GM20431 (cell line): ENCODE measurements at regions not wholly inside any gene's neighbourhood (a gene's known extent, or its start where the extent isn't known, plus 50 kb on each side); places are given as distances from the start of the nearest gene placed in this dataset.

Experiments used
- in situ Hi-C: fragments of 300-500 bp; cut with MseI, MboI; formaldehyde crosslinking; loops from one replicate; pipeline ENCODE4 v1.15.0; 2020; ENCODE audit warnings: low sequenced_read_pairs; ENCODE audit not compliant: unreplicated experiment

DNA sequence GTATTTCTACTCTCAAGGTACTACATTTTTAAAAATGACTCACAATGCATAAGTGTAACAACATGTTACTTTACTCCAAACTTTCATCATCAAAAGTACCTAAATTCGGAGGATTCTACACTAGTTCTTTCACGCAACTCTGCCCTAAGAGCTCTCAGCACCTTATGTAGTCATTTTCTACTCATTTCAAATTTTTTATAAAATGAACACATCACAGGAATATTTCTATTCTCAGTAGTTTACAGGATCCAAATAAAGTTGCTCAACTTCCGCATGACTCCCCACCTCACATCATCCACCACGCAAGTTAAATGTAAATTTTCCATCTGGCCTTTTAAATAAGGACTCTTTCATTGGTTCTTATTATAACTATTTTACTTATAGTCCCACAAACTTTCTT, 344.9 kb upstream of the MANEA start:
- in situ Hi-C loops, result no loop called here

- in situ Hi-C loops, result no loop called here
Observed at GRCh38 chr6:95233879-95234278, 343.5 kb upstream of the MANEA start.

- in situ Hi-C loops, result no loop called here
Observed at GRCh38 chr6:95240514-95240913, 336.8 kb upstream of the MANEA start.

- in situ Hi-C loops, result no loop called here
Observed at GRCh38 chr6:95242560-95242959, 334.8 kb upstream of the MANEA start.

GRCh38 chr6:95243053-95243452, 334.3 kb upstream of the MANEA start:
- in situ Hi-C loops, result no loop called here

DNA sequence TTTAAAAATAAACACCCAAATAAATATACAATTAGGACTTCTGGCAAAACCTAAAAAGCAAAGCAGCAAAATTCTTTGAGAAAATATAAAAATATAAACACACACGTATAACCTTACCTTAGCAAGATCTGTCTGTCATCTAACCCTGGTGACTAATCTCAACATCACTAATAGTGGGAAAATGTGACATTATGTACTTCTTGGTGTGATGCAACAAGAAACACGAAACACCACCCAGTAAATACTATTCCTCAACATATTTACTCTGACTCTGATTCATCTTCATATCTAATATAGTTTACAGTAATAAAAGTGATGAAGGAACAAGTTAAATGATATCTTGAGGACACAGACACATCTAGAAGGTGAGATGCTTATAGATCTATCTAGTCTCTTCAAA, 332.6 kb upstream of the MANEA start:
- in situ Hi-C loops, result no loop called here

DNA sequence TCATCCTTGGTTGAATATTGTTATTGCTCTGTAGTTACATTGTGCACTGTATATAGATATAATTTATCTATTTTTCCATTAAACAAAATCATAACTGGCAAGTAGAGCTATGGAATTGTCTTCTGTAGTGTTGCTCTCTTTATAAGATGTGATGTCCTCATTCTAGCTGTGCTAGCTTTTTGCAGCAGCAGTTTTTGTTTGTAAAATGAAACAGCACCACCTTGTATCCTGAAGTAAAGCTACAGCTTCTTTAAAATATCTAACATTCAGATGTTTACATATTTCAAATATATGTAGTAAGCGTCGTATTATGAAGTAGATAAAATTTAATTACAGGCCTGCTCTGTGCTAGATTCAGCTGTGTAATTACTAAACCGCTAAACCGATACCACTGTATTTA, 328.8 kb upstream of the MANEA start:
- in situ Hi-C loops, result no loop called here

DNA sequence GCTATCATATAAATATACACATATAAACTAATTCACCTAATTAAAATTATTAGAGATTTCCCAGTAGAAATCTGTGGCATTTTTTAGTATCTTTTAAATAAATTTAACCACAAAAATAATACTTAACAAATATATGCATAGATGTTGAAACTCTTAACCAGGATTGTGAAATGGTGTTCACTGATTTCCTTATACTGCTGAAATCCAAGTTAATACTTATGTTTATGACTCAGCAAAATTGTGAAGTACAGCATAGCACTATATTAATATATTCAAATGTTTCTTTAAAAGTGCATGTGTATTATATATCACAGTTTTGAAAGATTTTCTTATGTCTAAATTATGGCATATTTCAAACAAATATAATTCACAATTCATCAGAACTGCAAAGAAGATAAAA, 328.2 kb upstream of the MANEA start:
- in situ Hi-C loops, result no loop called here

GRCh38 chr6:95249661-95250060, 327.7 kb upstream of the MANEA start:
- in situ Hi-C loops, result no loop called here

DNA sequence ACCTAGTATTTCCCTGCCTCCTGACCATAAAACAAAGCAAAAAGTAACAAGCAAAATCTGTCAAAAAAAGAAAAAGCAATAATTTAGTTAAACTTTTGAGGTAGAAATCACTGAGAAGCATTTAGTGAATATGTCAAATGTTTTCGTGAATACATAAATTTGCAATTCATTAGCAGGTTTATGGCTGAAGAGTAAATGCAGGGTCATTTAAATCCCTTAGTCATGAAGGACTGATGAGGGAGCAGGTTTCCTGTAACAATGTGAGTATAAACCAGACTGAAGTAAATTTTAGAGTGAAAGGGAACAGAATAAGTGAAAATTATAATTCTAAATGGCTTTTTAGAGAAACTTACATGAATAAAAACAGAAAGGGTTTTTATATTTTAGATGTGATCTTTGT, 313.5 kb upstream of the MANEA start:
- in situ Hi-C loops, result no loop called here

- in situ Hi-C loops, result no loop called here
Observed at GRCh38 chr6:95266537-95267258, 310.6 kb upstream of the MANEA start.

- in situ Hi-C loops, result no loop called here
Observed at GRCh38 chr6:95274686-95275235, 302.6 kb upstream of the MANEA start.

- in situ Hi-C loops, result no loop called here
Observed at GRCh38 chr6:95279616-95280015, 297.7 kb upstream of the MANEA start.

DNA sequence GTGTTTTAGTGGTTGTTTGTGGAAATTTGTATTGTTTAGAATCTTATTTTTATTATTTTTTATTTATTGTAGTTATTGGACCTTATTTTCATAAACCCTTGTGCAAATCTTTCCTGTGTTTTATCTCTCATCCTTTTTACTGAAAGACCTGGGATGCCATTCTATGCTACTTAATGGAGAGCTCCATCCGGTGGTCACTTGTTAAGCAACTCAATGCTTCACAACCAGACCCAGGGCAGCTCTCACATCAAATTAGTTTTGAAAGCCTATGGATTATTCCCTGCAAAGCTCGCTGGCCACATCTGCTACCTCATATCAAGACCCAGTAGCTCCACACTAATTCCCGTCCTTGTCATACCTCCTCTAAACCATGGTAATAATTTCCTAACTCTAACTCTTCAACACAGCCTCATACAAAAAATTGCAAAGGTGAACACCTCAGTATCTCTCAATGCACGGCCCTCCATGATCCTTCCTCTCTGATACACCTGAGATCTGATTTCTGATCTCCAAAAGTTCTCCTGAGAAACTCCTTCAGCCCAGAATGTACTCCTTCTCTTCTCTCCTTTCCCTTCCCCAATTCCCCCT, 296.6 kb upstream of the MANEA start:
- in situ Hi-C loops, result no loop called here

DNA sequence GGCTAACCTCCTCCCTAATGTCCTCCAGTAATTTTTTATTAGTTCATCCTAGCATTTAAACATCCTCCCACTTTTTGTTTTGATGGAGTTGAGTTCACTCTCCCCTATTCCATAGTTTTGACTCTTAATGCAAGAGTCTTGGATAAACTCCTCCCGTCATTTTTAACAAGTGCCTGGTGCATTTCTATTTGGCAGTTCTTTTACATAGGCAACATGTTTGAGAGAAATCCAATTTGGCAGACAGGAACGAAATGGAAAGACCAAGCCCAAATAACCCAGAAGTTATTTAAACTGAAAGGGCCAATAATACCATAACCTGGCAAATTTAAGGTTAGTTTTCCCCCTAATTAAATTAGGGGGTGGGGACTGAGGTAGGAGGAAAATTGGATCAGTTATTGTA, 291.5 kb upstream of the MANEA start:
- in situ Hi-C loops, result no loop called here

- in situ Hi-C loops, result no loop called here
Observed at GRCh38 chr6:95286874-95287273, 290.5 kb upstream of the MANEA start.

DNA sequence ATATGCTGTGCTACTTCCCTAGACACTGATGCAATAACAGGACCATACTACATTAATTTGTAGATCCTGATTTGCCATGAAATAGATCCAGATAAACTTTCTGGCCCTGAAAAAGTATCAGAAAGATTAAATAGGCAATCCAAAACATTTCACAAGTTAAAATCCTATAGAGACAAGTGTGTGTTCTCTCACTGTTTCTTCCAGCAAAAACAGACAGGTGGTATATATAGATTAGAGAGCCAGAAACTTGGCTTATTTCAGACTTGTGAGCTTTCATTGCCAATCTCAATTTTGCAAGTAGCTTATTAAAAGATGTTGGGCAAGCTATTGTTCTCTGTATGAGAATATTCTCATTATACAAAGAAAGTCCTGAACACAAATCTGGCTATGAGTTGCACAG, 289.1 kb upstream of the MANEA start:
- in situ Hi-C loops, result no loop called here

- in situ Hi-C loops, result no loop called here
Observed at GRCh38 chr6:95292011-95292410, 285.3 kb upstream of the MANEA start.

DNA sequence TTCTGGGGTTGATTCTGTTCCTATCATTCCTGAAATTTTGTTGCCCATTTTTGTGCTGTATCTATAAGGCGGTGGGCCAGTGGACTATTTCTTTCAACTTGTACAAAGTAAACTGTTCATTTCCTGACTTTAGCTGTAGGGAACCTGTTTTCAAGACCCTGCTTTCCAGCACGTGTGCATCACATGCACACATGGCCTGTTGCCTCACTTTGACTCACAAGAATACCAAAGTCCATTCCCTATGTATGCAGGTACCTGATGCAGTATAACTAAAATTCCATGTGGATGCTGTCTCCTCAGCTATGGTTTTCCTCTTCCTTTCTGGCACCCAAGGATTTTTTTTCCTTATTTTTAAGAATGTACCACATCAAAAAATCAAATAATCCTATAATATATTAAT, 284.1 kb upstream of the MANEA start:
- in situ Hi-C loops, result no loop called here

DNA sequence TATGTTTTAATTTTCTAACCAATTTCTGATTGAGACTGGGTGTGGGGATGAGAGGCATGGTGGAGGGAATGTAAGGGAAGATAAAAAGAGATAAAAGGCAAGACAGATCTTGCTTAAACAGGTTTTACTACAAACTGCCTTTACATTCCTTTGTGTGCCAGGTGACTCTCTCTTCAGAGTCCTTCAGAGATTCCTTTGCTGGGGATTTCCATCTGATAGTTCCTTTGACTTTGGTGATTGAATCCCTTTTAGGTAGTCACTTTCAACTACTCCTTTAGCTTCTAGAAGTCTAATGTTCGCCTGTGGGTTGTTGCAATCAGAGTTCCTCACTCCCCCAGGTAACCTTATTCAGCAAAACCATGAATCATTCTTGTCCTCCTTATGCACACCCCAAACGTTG, 283.3 kb upstream of the MANEA start:
- in situ Hi-C loops, result no loop called here

- in situ Hi-C loops, result no loop called here
Observed at GRCh38 chr6:95309545-95309944, 267.8 kb upstream of the MANEA start.

DNA sequence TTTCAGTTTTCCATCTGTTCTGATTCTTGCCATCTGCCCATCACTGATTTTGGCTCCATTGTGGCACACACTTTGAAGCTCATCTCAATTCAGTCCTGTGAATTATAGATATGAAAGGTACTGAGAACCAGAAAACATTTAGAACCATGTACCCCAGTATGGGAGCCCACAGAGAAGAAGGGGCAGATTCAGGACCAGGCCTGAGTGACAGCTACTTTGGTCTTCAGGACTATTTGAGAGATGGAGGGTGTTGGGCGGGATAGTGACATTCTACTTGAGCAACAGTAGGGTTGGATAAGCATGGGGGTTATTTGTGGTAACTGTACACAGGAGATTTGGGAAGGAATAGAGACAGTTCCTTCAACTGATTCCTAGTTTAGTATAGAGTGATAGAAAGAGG, 259.2 kb upstream of the MANEA start:
- in situ Hi-C loops, result no loop called here
